CD8-positive, alpha-beta memory T cell (primary cell): ENCODE measurements at regions not wholly inside any gene's neighbourhood (a gene's known extent, or its start where the extent isn't known, plus 50 kb on each side); places are given as distances from the start of the nearest gene placed in this dataset.

Source experiments
- CTCF ChIA-PET: fragments of 350-600 bp; sonication (Branson Sonifier 250); formaldehyde crosslinking; loops from one replicate; lab custom pipeline; 2021; ENCODE audit warnings: antibody characterized with exemption; lab: Charles Lee
- POLR2A ChIA-PET: fragments of 350-600 bp; sonication (Branson Sonifier 250); formaldehyde crosslinking; loops from one replicate; lab custom pipeline; 2021; ENCODE audit warnings: antibody characterized with exemption; lab: Charles Lee
- DNase-seq, 5 donors: peaks; one replicate each; pipeline versions ENCODE4 v3.0.0 to v3.0.0-alpha.2; 2020 to 2022; ENCODE audit warnings: mixed read lengths in 1 of 5
- H3K27ac ChIP-seq: one replicate; pipeline ENCODE4 v1.7.0; 2013; ENCODE audit warnings: low read depth, mild to moderate bottlenecking, low read length, moderate library complexity
- H3K27me3 ChIP-seq: 2 replicates; pipeline ENCODE4 v1.7.0; 2013; ENCODE audit warnings: low read length, mild to moderate bottlenecking; ENCODE audit not compliant: insufficient read depth, poor library complexity, severe bottlenecking
- H3K36me3 ChIP-seq: 2 replicates; pipeline ENCODE4 v1.7.0; 2013; ENCODE audit warnings: mild to moderate bottlenecking, low read length, moderate library complexity; ENCODE audit not compliant: insufficient read depth
- H3K4me1 ChIP-seq: 2 replicates; pipeline ENCODE4 v1.7.0; 2013; ENCODE audit warnings: mild to moderate bottlenecking, low read length, moderate library complexity; ENCODE audit not compliant: insufficient read depth
- H3K4me3 ChIP-seq: 2 replicates; pipeline ENCODE4 v1.7.0; 2013; ENCODE audit warnings: mild to moderate bottlenecking, low read length
- H3K9me3 ChIP-seq: 2 replicates; pipeline ENCODE4 v1.7.0; 2013; ENCODE audit warnings: mild to moderate bottlenecking, low read length
- H3K27ac Mint-ChIP-seq, 8 donors: one replicate each; pipeline ENCODE4 v1.8.0; 2020 to 2021; ENCODE audit warnings: mixed read lengths in 8 of 8, mild to moderate bottlenecking in 6 of 8, inconsistent platforms in 3 of 8, moderate library complexity in 3 of 8
- H3K27me3 Mint-ChIP-seq, 2 donors: one replicate each; pipeline ENCODE4 v1.8.0; 2020 to 2021; ENCODE audit warnings: mixed read lengths in 2 of 2, mild to moderate bottlenecking in 1 of 2, moderate library complexity in 1 of 2
- H3K36me3 Mint-ChIP-seq, 3 donors: one replicate each; pipeline ENCODE4 v1.8.0; 2020 to 2021; ENCODE audit warnings: mixed read lengths in 3 of 3, inconsistent platforms in 1 of 3, mild to moderate bottlenecking in 1 of 3
- H3K4me1 Mint-ChIP-seq, 3 donors: one replicate each; pipeline ENCODE4 v1.8.0; 2020 to 2021; ENCODE audit warnings: mixed read lengths in 3 of 3, inconsistent platforms in 1 of 3, mild to moderate bottlenecking in 1 of 3
- H3K4me3 Mint-ChIP-seq, 7 donors: one replicate each; pipeline ENCODE4 v1.8.0; 2020 to 2021; ENCODE audit warnings: mixed read lengths in 7 of 7, mild to moderate bottlenecking in 6 of 7, moderate library complexity in 4 of 7, inconsistent platforms in 2 of 7
- H3K9me3 Mint-ChIP-seq, 5 donors: one replicate each; pipeline ENCODE4 v1.8.0; 2020 to 2022; ENCODE audit warnings: mixed read lengths in 5 of 5, mild to moderate bottlenecking in 3 of 5, moderate library complexity in 2 of 5, inconsistent platforms in 1 of 5

DNA sequence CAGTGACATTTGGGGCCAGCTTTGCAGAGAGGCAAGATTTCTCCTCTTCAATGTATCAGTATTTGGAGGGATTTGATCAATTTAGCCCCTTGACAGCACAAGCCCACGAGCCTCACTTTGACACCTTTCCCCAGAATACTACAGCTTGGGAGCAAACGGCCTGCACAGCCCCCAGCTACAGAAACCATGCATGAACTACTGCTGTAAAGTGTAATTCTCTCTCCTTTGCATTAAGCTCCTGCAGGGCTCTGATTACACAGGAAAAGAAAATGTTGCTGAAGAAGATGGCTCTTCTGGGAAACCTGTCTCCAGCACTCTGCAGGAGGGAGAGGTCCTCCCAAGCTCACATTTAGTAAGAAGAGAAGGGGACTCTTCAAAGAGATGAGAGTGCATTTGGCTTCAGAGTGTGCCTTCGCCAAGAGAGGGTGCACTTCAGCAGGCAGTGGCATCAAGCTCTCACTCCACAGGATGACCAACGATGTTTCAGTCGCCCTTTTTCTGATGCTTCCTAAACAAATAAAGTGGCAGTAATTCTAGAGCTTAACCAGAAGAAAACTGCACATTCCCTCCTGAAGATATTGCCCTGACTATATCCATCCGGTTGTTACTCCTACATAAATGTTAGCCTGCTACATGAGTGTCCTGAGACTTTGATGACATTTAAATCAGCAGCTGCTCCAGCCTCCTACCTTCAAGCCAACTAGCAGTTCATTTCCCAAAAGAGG, 272.2 kb downstream of the AUH start:
- no peak overlapping the region for H3K4me3 Mint-ChIP-seq
- H3K4me1 Mint-ChIP-seq, result peaks cover 0 to 6% (median 0%) of the 10 kb centered on the region in 3 donors
- peaks cover 0 to 8% (median 2%) of the 10 kb centered on the region in 3 donors for H3K36me3 Mint-ChIP-seq
- DNase-seq, result no peak
- Histone ChIP-seq H3K9me3 (no peaks in the 10 kb centered on the region), H3K4me3 (no peak overlapping the region), H3K36me3 (no peaks in the 10 kb centered on the region), H3K4me1 (no peaks in the 10 kb centered on the region), H3K27ac (no peak overlapping the region), H3K27me3 (no peaks in the 10 kb centered on the region)
- POLR2A ChIA-PET, result no interaction called here
- peaks cover 0 to 9% (median 7%) of the 10 kb centered on the region in 5 donors for H3K9me3 Mint-ChIP-seq
- no peaks in the 10 kb centered on the region for H3K27me3 Mint-ChIP-seq
- peak overlapping the region in 1 of 8 donors; percentile 49 for H3K27ac Mint-ChIP-seq
- CTCF ChIA-PET, result interaction anchor here (0.6 to 1.9 kb wide), 6 partner anchors 12 to 337 kb away, joined by 3 to 7 read pairs (median 3); no protein-coding TSS in a partner anchor

DNA sequence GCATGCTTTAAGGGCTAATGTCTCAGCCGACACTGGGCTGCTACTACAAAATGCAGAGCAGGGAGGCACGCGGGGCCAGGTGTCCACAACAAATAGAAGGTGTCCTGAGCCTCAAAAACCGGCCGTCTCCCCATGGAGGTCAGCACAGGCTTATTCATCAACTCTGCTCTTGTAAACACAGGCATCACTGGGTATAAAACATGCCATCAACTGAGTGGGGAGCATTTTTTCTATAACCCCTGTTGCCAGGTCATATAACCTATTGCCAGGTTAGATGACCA, 271.6 kb downstream of the AUH start:
- ChIA-PET POLR2A (no interaction called here), CTCF (interaction anchor here (1.0 to 1.9 kb wide), 3 partner anchors 79 to 336 kb away, joined by 3 to 7 read pairs (median 3); no protein-coding TSS in a partner anchor)
- Mint-ChIP-seq H3K9me3 (peaks cover 0 to 13% (median 7%) of the 10 kb centered on the region in 5 donors), H3K27ac (no peak overlapping the region), H3K4me1 (peaks cover 0 to 6% (median 0%) of the 10 kb centered on the region in 3 donors), H3K36me3 (peaks cover 0 to 13% (median 2%) of the 10 kb centered on the region in 3 donors), H3K27me3 (no peaks in the 10 kb centered on the region), H3K4me3 (no peak overlapping the region)
- Histone ChIP-seq H3K4me3 (no peak overlapping the region), H3K9me3 (no peaks in the 10 kb centered on the region), H3K27me3 (no peaks in the 10 kb centered on the region), H3K36me3 (no peaks in the 10 kb centered on the region), H3K4me1 (no peaks in the 10 kb centered on the region), H3K27ac (no peak overlapping the region)
- no peak for DNase-seq

DNA sequence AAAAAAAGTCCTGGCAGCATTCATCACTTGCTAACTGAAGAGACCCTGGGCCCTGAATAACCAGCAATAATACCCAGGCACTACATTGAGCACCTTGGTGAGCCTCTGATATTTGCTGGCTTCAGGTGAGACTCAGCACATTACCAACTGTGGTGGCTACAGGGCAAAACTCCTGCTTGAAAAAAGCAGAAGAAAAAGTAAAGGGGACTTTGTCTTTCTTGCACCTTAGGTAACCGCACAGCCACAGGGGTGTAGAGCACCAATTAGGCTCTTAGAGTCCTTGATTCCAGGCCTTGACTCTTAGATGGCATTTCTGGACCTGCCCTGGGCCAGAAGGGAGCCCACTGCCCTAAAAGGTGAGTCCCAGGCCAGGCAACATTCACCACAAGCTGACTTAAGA, 269.5 kb downstream of the AUH start:
- POLR2A ChIA-PET, result no interaction called here
- no peaks in the 10 kb centered on the region for H3K36me3 ChIP-seq
- H3K27ac ChIP-seq, result no peak overlapping the region
- no peaks in the 10 kb centered on the region for H3K27me3 ChIP-seq
- H3K4me3 ChIP-seq, result no peak overlapping the region
- H3K9me3 Mint-ChIP-seq, result peaks cover 0 to 13% (median 7%) of the 10 kb centered on the region in 5 donors
- CTCF ChIA-PET, result no interaction called here
- no peak overlapping the region for H3K27ac Mint-ChIP-seq
- H3K4me1 Mint-ChIP-seq, result peaks cover 0 to 6% (median 0%) of the 10 kb centered on the region in 3 donors
- peaks cover 0 to 13% (median 2%) of the 10 kb centered on the region in 3 donors for H3K36me3 Mint-ChIP-seq
- H3K4me3 Mint-ChIP-seq, result no peak overlapping the region
- no peak for DNase-seq
- H3K4me1 ChIP-seq, result no peaks in the 10 kb centered on the region
- peaks cover 0 to 1% of the 10 kb centered on the region in 2 donors for H3K27me3 Mint-ChIP-seq
- H3K9me3 ChIP-seq, result no peaks in the 10 kb centered on the region

DNA sequence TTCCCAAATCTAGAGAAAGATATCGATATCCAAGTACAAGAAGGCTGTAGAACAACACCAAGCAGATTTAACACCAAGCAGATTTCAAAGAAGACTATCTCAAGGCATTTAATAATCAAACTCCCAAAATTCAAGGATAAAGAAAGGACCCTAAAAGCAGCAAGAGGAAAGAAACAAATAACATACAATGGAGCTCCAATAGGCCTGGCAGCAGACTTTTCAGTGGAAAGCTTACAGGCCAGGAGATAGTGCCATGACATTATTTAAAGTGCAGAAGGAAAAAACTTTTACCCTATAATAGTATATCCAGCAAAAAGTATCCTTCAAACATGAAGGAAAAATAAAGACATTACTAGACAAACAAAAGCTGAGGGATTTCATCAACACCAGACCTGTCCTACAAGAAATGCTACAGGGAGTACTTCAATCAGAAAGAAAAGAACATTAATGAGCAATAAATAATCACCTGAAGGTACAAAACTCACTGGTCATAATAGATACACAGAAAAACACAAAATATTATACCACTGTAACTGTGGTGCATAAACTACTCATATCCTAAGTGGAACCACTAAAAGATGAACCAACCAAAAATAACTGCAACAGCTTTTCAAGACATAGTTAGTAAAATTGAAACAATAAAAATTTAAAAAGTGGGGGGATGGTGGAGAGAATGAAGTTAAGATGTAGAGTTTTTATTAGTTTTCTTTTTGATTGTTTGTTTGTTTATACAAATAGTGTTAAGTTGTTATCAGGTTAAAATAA, 267.2 kb downstream of the AUH start:
- H3K27me3 ChIP-seq, result no peaks in the 10 kb centered on the region
- ChIA-PET CTCF (interaction anchor here (1.2 kb wide), 1 partner anchor 266 kb away, joined by 3 read pairs; no protein-coding TSS in a partner anchor), POLR2A (interaction anchor here (0.6 kb wide), 2 partner anchors 85 to 1831 kb away, joined by 7 read pairs; no protein-coding TSS in a partner anchor)
- Mint-ChIP-seq H3K27ac (peak overlapping the region in 1 of 8 donors; percentile 39), H3K4me1 (peaks cover 3 to 6% (median 4%) of the 10 kb centered on the region in 3 donors), H3K4me3 (no peak overlapping the region), H3K36me3 (peaks cover 0 to 13% (median 2%) of the 10 kb centered on the region in 3 donors), H3K27me3 (peaks cover 0 to 2% of the 10 kb centered on the region in 2 donors), H3K9me3 (peaks cover 0 to 13% (median 7%) of the 10 kb centered on the region in 5 donors)
- peaks cover 4% of the 10 kb centered on the region for H3K4me1 ChIP-seq
- H3K4me3 ChIP-seq, result no peak overlapping the region
- H3K9me3 ChIP-seq, result no peaks in the 10 kb centered on the region
- DNase-seq, result no peak
- H3K27ac ChIP-seq, result no peak overlapping the region
- no peaks in the 10 kb centered on the region for H3K36me3 ChIP-seq

DNA sequence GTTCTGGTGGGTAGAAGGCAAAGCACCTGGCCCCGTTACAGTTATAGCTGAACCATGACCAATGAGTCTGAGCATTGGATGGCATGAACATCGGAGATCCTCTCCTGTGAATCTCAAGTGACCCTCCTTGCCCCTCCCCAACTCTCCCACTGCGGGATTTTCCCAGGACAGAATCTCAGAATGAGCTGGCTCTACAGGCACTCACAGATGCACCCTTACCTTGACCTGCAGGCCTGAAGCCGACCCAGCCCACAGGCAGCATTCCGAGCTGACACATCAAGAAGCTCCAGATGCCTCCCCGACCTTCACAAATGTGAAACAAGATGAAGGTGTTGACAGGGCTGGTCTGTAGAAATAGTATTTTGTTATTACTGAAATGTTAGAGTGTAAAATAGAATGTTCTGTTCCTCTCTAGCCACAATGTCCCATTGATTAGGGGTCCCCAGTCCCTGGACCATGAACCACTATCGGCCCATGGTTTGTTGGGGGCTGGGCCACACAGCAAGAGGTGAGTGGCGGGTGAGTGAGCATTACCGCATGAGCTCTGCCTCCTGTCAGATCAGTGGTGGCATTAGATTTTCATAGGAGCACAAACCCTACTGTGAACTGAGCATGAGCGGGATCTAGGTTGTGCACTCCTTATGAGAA, 263.4 kb downstream of the AUH start:
- H3K4me1 ChIP-seq, result peaks cover 35% of the 10 kb centered on the region
- peaks cover 0 to 13% (median 8%) of the 10 kb centered on the region in 5 donors for H3K9me3 Mint-ChIP-seq
- H3K9me3 ChIP-seq, result no peaks in the 10 kb centered on the region
- H3K36me3 ChIP-seq, result no peaks in the 10 kb centered on the region
- no peaks in the 10 kb centered on the region for H3K27me3 ChIP-seq
- peaks cover 32 to 40% (median 38%) of the 10 kb centered on the region in 3 donors for H3K4me1 Mint-ChIP-seq
- DNase-seq, result no peak
- ChIA-PET CTCF (interaction anchor here (1.5 kb wide), 1 partner anchor 61 kb away, joined by 5 read pairs; no protein-coding TSS in a partner anchor), POLR2A (no interaction called here)
- no peak overlapping the region for H3K27ac Mint-ChIP-seq
- H3K4me3 Mint-ChIP-seq, result peak overlapping the region in 1 of 7 donors; percentile 36
- H3K36me3 Mint-ChIP-seq, result peaks cover 0 to 13% (median 3%) of the 10 kb centered on the region in 3 donors
- peaks cover 0 to 5% of the 10 kb centered on the region in 2 donors for H3K27me3 Mint-ChIP-seq
- H3K4me3 ChIP-seq, result no peak overlapping the region
- no peak overlapping the region for H3K27ac ChIP-seq

DNA sequence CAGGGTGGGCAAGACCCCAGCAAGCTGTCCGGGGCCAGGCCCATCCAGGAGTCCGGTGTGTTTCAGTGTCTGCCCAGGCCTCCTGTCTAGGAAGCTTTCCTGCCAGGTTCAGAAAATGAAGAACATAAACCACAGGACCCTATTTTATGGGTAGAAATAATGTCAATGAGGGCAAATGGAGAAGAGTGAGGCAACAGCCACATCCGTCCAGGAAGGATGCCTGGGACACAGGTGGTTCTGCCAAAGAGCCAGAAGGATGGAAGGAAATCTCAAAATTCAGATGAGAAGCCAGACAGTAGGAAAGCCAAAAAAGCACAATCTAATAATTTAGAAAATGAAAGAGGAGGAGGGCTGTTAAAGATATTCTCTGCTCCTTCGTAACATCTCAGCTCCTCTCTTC, 262.3 kb downstream of the AUH start:
- H3K36me3 Mint-ChIP-seq, result peaks cover 0 to 6% (median 1%) of the 10 kb centered on the region in 3 donors
- H3K9me3 Mint-ChIP-seq, result peaks cover 0 to 7% (median 1%) of the 10 kb centered on the region in 5 donors
- Histone ChIP-seq H3K36me3 (no peaks in the 10 kb centered on the region), H3K27me3 (no peaks in the 10 kb centered on the region), H3K4me3 (no peak overlapping the region), H3K9me3 (no peaks in the 10 kb centered on the region), H3K4me1 (peaks cover 35% of the 10 kb centered on the region), H3K27ac (no peak overlapping the region)
- ChIA-PET CTCF (interaction anchor here (0.9 to 1.5 kb wide), 4 partner anchors 52 to 326 kb away, joined by 3 to 5 read pairs (median 4); no protein-coding TSS in a partner anchor), POLR2A (interaction anchor here (0.7 to 1.5 kb wide), 3 partner anchors 66 to 324 kb away, joined by 3 to 5 read pairs (median 4); partner anchors contain the start of gene NFIL3)
- peaks cover 0 to 5% of the 10 kb centered on the region in 2 donors for H3K27me3 Mint-ChIP-seq
- peak overlapping the region in 5 of 7 donors; percentile 16 to 72 (median 61) for H3K4me3 Mint-ChIP-seq
- DNase-seq, result no peak
- H3K27ac Mint-ChIP-seq, result peak overlapping the region in 5 of 8 donors; percentile 23 to 81 (median 65)
- peaks cover 32 to 40% (median 38%) of the 10 kb centered on the region in 3 donors for H3K4me1 Mint-ChIP-seq

DNA sequence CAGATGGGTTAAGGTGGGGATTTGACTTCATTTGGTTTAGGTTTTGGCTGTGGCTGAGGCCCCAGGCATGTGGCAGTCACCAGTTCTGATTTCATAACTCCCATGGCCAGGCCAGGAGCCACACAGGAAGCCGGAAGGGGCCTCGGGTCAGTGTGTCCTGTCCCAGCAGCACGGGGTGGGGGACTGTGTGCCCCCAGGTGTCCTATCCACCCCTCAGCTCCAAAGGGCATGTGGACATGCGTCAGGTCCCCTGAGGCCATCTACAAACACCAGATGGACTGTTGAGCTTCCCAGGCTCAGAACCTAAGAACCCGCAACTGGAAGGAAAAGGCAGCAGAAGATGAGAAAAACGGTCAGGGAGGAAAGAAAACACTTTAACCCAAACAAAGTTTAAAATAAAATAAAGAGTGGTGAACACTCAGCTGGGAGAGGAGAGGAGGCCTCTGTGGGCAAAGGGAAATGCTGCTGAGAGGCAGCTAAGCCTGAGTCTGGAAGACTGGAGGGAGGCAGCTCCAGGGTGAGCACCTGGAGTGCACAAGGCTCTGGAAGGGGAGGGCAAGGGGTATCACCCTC, 260.8 kb downstream of the AUH start:
- ChIA-PET POLR2A (interaction anchor here (0.7 to 2.3 kb wide), 5 partner anchors 46 to 323 kb away, joined by 3 to 10 read pairs (median 4); partner anchors contain the start of genes AUH and NFIL3), CTCF (interaction anchor here (0.9 to 1.1 kb wide), 2 partner anchors 50 to 325 kb away, joined by 3 to 5 read pairs; no protein-coding TSS in a partner anchor)
- no peak for DNase-seq
- H3K4me1 ChIP-seq, result peaks cover 35% of the 10 kb centered on the region
- Mint-ChIP-seq H3K36me3 (peaks cover 0 to 1% (median 0%) of the 10 kb centered on the region in 3 donors), H3K4me1 (peaks cover 32 to 40% (median 38%) of the 10 kb centered on the region in 3 donors), H3K4me3 (peak overlapping the region in 5 of 7 donors; percentile 22 to 72 (median 61)), H3K9me3 (peaks cover 0 to 1% (median 0%) of the 10 kb centered on the region in 5 donors), H3K27ac (peak overlapping the region in 7 of 8 donors; percentile 18 to 88 (median 77)), H3K27me3 (peaks cover 0 to 5% of the 10 kb centered on the region in 2 donors)
- no peaks in the 10 kb centered on the region for H3K27me3 ChIP-seq
- no peak overlapping the region for H3K27ac ChIP-seq
- no peaks in the 10 kb centered on the region for H3K36me3 ChIP-seq
- no peak overlapping the region for H3K4me3 ChIP-seq
- H3K9me3 ChIP-seq, result no peaks in the 10 kb centered on the region
